ENCODE measurements at regions not wholly inside any gene's neighbourhood (a gene's known extent, or its start where the extent isn't known, plus 50 kb on each side); places are given as distances from the start of the nearest gene placed in this dataset.

DNA sequence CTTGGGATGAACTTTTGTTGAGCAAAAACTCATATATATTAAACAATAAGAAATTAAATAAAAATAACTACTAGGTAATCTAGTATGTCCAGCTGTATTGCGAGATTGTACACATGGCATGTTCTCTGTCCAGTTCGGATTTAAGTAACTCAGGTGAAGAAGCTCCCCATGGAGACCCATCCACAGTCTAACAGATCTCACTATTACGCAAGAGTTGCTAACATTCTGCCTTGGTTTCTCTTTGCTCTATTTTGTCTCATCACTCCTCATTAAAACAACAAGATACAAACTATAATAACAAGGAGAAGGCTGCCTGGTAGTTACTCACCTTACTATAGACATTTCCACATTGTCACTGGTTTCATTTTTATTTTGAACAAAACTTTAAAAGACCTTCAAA lies 1372.3 kb upstream of the CELF2 start:
- in situ Hi-C loops (cut with MboI; ENCODE audit: low sequenced_read_pairs), result no loop called here

DNA sequence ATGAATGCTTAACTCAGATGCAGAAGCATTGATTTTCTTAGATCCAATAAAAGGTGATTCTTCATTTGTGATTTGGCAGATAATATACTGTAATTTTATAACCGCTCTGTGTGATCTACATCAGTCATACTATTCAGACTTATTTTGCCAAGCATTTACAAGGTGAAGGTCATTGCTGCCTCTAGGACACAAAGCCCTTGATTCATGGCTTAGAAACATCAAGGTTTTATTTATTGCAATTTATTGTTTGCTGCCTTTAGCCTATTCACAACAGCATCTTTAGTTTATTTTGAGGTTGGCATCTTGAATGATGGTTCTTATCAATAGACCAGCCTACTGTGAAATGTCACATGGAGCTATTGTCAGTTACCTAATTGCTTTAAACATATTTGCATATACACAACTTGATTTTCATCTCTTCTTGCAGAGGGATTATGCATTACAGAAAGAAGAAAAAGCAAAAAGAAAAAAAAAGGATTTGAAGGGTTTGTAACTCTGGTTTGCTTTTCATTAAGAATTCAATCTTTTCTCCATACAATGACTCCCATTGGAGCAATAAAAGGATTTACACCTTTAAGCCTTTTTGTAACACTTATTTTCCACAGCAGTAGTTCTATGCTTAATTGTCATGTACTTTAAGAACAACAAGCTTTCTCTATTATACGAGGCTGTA lies 1371.6 kb upstream of the CELF2 start:
- in situ Hi-C loops (cut with MboI; ENCODE audit: low sequenced_read_pairs), result no loop called here

DNA sequence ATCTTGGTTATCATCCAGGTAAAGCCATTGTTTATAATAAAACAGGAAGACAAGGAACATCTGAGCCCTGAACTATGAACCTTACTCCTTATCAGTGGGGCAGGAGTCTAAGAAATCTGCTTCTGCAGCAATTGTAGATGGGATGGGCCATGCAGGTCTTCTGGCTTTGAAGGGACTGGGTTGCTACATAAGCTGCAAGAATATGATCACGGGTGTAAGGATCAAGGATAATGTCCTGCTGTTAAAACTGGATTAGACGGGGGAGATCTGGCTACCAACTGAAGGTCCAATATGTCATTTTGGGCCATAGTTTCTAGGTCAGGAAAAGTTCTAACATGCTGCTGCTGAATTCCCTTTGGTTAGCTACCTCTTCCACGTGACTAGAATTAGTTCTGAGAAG lies 1363.4 kb upstream of the CELF2 start:
- in situ Hi-C loops (cut with MboI; ENCODE audit: low sequenced_read_pairs), result no loop called here

DNA sequence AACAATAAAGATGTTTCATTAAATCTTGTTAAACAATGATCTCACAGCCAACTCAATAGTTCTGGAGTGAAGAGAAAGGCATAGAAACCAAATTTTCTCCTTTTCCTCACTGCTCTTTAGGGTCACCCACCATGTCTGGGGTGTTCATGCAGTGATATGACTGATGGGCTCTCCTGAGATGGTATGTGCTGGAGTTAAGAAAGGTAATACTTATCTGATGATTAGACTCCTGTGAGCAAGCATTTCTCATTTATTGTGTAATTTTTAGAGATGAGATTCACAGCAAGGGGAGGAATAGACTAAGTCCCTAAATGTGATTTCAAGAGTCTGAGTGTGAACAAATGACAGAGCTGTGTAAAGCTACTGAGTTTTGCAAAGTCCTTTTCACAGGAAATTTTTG lies 1361.3 kb upstream of the CELF2 start:
- in situ Hi-C loops (cut with MboI; ENCODE audit: low sequenced_read_pairs), result no loop called here

DNA sequence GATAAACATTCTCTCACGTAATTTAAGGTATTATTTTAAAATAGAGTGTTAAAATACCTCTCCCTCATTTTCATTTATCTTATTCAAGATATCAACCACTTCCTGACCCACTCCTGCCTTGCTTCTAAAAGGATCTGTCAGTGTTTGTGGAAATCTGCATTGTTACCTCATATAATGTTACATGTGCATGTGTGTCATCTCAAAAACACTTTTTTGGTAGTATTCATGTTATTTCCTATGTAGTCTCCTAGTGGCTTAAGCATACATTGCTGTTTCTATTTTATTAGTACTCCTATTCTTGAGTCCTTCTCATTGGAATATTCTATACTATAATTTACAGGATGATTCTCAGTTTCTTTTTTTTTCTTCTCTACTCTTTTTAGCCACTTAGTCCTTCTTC lies 1360.7 kb upstream of the CELF2 start:
- in situ Hi-C loops (cut with MboI; ENCODE audit: low sequenced_read_pairs), result no loop called here

DNA sequence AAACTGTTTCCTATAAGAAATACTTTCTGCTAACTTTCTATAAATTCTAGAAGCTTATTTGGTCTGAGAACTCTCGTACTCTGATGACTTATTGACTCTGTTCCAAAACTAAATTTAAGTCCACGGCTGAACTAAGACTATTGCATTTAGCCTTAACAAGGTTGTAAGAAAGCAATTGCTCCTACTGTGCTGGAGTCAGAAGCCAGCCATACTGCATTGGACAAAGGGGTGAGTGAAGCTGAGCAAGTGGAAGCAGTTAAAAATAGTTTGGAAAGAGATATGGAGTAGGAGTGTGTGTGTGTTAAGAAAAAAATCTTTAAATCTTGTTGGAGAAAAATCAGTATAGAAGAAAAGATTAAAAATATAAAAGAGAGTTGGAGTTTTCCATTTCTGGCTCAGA lies 1360.1 kb upstream of the CELF2 start:
- in situ Hi-C loops (cut with MboI; ENCODE audit: low sequenced_read_pairs), result no loop called here

DNA sequence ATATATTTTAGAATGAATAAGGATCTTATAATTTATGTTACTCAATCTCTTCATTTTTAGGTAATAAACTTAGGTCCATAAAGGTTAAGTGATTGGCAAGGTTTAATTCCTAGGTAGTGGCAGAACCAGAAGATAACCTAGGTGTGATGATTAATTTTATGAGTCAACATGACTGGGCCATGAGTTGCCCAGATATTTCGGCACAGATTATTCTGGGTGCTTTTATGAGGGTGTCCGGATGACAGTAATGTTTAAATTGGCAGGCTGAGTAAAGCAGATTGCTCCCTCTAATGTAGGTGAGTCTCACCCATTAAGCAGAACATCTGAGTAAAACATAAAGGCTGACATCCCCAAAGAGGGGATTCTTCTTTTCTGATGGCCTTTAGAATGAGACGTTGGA lies 1349.3 kb upstream of the CELF2 start:
- in situ Hi-C loops (cut with MboI; ENCODE audit: low sequenced_read_pairs), result no loop called here

DNA sequence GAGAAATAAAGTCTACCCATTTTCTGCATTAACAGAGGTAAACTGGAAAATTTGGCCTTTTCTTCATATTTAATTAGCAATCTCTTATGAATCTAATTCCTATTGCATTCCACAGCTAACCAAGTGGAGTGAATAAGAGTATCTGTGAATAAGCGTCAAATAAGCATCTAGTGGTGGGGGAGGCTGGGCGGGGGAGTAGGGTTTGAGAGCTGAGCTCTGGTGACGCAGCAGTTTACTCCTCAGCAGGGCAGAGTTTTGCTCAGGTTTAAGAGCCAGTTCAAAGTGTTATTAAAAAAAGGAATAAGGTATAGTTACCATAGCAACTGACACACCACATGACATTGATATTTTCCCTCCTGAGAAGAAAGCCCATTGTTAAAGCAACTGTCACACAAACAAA lies 1346.8 kb upstream of the CELF2 start:
- in situ Hi-C loops (cut with MboI; ENCODE audit: low sequenced_read_pairs), result no loop called here

DNA sequence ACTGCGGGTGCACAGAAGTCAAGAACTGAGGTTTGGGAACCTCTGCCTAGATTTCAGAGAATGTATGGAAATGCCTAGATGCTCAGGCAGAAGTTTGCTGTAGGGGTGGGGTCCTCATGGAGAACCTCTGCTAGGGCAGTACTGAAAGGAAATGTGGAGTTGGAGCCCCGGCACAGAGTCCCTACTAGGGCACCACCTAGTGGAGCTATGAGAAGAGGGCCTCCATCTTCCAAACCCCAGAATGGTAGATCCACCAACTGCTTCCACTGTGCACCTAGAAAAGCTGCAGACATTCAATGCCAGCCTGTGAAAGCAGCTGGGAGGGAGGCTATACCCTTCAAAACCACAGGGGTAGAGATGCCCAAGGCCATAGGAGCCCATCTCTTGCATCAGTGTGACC lies 1336.0 kb upstream of the CELF2 start:
- in situ Hi-C loops (cut with MboI; ENCODE audit: low sequenced_read_pairs), result no loop called here

DNA sequence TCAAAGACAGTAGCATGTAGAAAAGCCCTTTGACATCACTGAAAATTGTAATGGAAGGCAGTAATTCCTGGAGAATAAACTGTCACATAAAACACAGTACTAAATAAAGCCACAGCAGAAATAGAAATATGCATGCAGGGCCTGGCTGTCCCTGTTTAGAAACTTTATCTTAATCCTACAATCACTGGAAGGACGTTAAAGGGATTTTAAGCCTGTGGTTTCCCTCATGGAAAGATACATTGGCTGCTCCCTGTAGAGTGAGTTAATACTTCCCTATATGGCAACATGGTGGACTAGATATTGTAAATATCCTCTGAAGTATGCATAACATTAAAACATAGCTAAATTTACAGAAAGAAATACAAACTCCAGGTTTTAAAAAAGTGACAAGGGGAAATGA lies 1334.9 kb upstream of the CELF2 start:
- in situ Hi-C loops (cut with MboI; ENCODE audit: low sequenced_read_pairs), result no loop called here

DNA sequence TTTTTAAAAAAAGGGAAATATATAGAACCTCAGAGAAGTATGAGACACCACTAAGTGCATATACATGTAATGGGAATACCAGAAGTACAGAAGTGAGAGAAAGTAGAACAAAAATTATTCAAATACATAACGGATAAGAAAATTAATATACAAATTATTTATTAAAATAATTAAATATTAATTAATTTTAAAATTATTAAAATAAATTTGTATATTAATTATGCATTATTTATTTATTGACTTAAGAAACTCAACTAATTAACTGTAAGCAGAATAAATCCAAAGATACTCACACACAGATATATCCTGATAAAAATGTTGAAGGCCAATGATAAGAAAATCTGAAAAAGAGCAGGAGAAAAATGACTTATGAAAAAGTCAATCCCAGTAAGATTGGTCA lies 1333.5 kb upstream of the CELF2 start:
- in situ Hi-C loops (cut with MboI; ENCODE audit: low sequenced_read_pairs), result no loop called here

DNA sequence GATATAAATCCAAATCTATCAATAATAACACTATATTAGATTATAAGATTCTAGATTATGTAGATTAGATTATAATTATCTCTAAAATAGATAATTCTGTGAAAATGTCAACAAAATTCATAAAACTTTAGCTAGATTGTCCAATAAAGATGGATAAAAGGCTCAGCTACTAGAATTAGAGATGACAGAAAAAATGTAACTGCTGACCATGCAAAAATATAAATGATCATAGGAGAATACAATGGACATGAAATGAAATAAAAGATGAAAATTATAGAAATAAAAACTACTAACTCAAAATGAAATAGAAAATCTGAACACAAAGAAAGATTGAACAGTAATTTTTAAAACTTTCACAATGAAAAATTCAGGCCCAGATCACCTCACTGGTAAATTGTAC lies 1332.1 kb upstream of the CELF2 start:
- in situ Hi-C loops (cut with MboI; ENCODE audit: low sequenced_read_pairs), result no loop called here

DNA sequence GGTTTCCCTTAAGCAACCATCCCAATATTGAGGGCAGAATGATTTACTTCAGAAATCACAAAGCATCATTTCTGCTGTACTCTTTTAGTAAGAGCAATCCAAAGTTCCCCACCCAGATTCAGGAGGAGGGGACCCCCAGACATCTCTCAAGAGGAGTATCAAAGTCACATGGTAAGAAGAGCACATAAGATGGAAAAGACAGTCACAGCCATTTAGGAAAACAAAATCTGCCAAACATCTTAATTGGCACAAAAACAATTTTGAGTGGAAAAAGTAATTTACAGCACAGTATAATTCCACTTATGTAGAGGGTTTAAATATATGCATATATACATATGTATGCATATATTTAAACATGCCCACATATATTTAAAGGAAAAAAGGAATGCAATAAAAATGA lies 1329.0 kb upstream of the CELF2 start:
- in situ Hi-C loops (cut with MboI; ENCODE audit: low sequenced_read_pairs), result no loop called here

DNA sequence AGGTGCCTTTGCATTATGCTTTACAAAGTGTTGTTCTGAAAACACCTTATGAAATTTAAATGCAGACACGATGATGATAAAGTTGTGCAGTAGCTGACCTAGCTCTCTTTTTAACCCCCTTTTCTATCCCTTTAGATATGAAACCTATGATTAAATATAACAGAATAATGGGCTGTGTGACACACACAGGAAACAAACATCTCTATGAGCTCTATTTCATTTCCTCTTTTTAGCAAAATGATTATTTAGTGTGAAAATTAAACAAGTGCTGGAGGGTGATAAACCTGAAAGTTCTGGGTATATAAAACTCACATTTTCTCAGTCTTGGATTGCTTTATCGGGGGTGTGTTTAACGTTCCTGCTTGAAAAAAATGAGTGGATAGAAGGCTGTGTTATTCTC lies 1310.5 kb upstream of the CELF2 start:
- in situ Hi-C loops (cut with MboI; ENCODE audit: low sequenced_read_pairs), result no loop called here

DNA sequence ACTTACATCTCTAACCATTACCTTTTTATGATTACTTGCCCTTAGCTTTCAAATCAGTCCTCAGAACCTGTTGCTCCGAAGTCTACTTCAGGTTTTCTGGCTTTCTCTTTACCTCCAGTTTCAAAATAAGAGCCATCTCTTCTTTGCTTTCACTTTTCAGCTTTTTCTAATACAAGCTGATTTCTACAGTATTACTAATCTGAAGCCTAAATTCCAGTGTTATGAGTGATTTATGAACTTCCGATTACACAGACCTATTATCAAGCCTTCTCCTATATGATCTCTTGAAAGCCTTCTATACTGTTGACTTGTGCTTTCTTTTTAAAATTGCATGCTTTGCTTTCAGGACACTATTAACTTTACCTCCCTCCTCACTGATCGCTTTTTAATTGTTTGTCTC lies 1307.8 kb upstream of the CELF2 start:
- in situ Hi-C loops (cut with MboI; ENCODE audit: low sequenced_read_pairs), result no loop called here

DNA sequence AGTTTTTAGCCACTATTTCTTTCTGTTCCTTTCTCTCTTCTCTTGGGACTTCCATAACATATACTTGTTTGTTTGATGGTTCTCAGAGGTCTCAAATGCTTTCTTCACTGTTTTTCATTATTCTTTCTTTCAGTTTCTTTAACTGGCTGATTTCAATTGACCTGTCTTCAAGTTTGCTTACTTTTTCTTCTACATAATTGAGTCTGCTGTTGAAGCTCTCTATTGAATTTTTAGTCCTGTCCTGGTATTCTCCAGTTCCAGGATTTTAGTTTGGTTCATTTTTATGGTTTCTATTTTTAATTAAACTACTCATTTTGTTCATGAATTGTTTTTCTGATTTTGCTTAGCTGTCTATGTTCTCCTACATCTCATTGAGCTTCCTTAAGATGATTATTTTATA lies 1305.3 kb upstream of the CELF2 start:
- in situ Hi-C loops (cut with MboI; ENCODE audit: low sequenced_read_pairs), result no loop called here

DNA sequence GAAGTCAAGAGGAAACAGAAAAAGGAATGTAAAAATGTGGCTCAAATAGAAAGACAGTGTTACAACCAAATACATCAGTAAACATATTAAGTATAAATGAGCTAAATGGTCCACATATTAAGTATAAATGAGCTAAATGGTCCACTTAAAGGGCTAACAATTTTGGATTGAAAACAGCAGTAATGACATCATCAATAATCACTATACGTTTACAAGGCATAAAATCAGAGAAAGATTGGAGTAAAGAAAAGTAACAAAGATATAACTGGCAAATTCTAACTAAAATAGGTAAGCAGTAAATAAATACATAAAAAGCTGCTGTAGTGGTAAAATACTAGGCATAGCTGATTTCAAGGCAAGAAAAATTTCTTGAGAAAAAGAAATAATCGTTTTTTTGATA lies 1298.4 kb upstream of the CELF2 start:
- in situ Hi-C loops (cut with MboI; ENCODE audit: low sequenced_read_pairs), result no loop called here

DNA sequence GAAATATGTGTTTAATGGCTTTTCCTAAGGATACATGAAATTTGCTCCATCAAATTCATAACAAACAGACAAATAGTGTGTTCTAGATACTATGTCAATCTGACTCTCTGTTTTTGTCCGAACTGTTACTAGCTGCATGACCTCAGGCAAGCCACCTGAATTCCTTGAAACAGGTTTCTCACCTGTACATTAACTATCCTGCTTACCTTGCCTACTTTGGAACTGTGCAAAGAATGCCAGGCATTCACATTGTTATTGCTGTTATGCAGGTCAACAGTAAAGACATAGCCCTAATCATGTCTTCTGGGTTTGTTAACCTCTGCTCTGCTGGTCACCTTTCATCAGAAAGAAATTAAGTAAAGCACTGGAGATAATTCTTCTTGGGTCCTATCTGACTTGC lies 1283.9 kb upstream of the CELF2 start:
- in situ Hi-C loops (cut with MboI; ENCODE audit: low sequenced_read_pairs), result no loop called here

DNA sequence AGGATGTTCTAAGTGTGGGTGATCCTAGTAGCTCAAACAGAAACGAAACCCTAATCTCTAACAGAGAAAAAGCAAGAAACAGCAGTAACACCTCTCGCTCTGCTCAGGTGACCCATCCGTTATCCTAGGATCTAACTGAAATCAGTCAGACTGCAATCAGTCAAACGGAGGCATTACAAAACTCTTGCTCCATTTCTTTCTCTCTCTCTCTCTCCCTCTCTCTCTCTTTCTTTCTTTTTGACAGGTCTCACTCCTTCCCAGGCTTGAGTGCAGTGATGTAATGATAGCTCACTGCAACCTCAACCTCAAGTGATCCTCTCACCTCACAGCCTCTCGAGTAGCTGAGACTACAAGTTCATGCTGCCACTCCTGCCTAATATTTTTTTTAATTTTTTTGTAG lies 1283.5 kb upstream of the CELF2 start:
- in situ Hi-C loops (cut with MboI; ENCODE audit: low sequenced_read_pairs), result no loop called here

DNA sequence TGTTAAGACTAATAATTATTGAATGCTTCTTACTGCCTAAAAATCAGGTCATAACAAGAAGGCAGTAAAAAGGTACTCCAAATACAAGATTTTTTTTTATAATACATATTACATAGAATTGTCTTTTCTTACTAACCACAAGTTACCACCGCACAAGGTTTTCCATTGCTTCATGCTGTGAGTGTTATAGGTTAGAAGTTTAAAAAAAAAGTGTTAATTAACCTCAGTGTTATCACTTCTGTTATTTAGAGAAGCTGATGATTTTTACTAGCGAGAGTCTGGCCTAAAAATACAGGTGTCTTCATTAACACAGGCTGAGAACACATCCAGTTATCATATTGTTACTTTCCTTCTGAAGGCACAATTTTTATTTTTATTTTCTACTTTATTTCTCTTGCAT lies 1281.9 kb upstream of the CELF2 start:
- in situ Hi-C loops (cut with MboI; ENCODE audit: low sequenced_read_pairs), result no loop called here

DNA sequence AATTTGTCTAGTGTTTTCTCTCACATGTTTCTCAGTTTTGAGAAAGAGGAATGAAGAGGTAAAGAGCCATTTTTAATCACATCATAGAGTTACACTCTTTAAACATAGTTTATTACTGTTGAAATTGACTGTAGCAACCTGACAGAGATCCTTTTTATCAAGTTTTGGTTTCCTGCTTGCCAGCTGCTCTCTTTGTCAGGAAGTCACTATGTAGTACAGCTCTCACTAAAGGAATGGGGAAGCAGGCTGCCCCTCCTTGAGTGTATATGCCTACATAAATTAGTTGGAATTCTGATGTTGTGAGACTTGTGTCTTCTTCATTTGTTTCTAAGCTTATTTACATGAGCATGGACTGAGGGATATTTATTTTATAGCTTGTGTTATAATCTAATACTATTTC lies 1274.0 kb upstream of the CELF2 start:
- in situ Hi-C loops (cut with MboI; ENCODE audit: low sequenced_read_pairs), result no loop called here

DNA sequence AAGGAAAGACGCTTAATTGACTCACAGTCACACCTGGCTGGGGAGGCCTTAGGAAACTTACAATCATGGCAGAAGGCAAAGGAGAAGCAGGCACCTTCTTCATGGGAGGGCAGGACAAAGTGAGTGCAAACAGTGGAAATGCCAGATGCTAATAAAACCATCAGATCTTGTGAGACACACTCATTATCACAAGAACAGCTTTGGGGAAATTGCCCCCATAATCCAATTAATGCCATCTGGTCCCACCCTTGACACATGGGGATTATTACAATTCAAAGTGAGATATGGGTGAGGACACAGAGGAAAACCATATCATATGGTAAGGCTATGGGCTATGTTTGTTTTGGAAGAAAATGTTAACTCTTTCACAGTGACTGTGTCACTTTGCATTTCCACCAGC lies 1272.5 kb upstream of the CELF2 start:
- in situ Hi-C loops (cut with MboI; ENCODE audit: low sequenced_read_pairs), result no loop called here

DNA sequence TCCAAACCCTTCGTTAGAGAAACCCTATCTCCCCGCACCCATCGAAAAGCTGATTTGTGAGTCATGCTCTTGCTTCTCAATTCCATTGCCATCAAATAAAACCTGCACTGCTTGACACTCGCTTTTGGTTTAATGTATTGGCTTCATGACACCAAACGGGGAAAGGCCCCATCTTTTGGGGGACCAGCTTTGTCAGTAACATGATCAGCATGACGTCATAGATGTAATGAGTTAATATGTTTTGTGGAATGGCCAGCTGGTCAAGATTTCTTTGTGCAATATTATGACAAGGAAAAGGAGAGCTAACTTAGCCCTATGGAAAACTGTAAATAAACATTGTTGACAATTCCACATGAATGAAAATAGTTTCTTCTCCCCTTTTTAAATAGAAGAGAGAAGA lies 1260.5 kb upstream of the CELF2 start:
- in situ Hi-C loops (cut with MboI; ENCODE audit: low sequenced_read_pairs), result no loop called here

DNA sequence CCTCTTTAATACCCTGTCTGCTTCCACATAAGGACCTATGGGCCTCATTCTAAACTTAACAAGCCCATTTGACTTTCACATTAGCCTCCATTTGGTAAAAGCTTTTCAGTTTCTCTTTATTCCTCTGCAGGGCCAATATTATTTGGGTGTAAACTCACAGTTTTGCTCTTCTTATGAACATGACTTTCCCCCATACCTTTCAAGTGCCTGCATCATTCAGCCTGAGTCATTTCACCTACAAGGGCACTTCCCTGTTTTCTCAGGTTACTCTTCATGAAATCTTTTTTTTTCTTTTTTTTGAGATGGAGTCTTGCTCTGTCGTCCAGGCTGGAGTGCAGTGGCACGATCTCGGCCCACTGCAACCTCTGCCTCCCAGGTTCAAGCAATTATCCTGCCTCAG lies 1258.1 kb upstream of the CELF2 start:
- in situ Hi-C loops (cut with MboI; ENCODE audit: low sequenced_read_pairs), result no loop called here

All from HL-60/S4 (cell line).